GM19452 (cell line): ENCODE measurements at regions not wholly inside any gene's neighbourhood (a gene's known extent, or its start where the extent isn't known, plus 50 kb on each side); places are given as distances from the start of the nearest gene placed in this dataset.
"Not testable (repeated sequence)": the region's sequence is repeated elsewhere in the genome, so short reads cannot be mapped to it uniquely, and the experiment has no call there.

Source experiments
- ATAC-seq: cut with Tn5 transposase; IDR thresholded peaks from one replicate; pipeline ENCODE4 v1.9.1; 2021; ENCODE audit not compliant: unreplicated experiment

GRCh38 chr1:220420726-220421125, 107.2 kb upstream of the MARK1 start:
- ATAC-seq: no peak

- ATAC-seq: not testable (repeated sequence)
These were observed 115.6 kb upstream of the MARK1 start for GRCh38 chr1:220412382-220412781.

- no peak for ATAC-seq
These were observed 117.3 kb upstream of the MARK1 start for GRCh38 chr1:220410611-220411010.

- ATAC-seq: no peak
These were observed 118.0 kb upstream of the MARK1 start for GRCh38 chr1:220409771-220410595.

GRCh38 chr1:220407191-220407590, 120.7 kb upstream of the MARK1 start:
- ATAC-seq: no peak

- no peak for ATAC-seq
These were observed 126.0 kb upstream of the RAB3GAP2 start for GRCh38 chr1:220398238-220398637.

- ATAC-seq: no peak
These were observed 119.2 kb upstream of the RAB3GAP2 start for GRCh38 chr1:220391491-220391890.

- ATAC-seq: no peak
These were observed 117.4 kb upstream of the RAB3GAP2 start for GRCh38 chr1:220389634-220390033.

- ATAC-seq: no peak
These were observed 114.4 kb upstream of the RAB3GAP2 start for GRCh38 chr1:220386494-220387195.

- ATAC-seq: no peak
These were observed 112.9 kb upstream of the RAB3GAP2 start for GRCh38 chr1:220385158-220385557.

- ATAC-seq: no peak
These were observed 110.7 kb upstream of the RAB3GAP2 start for GRCh38 chr1:220382994-220383393.

GRCh38 chr1:220380885-220381284, 108.6 kb upstream of the RAB3GAP2 start:
- ATAC-seq: no peak

- no peak for ATAC-seq
These were observed 106.5 kb upstream of the RAB3GAP2 start for GRCh38 chr1:220378571-220379302.

GRCh38 chr1:220375715-220376114, 103.5 kb upstream of the RAB3GAP2 start:
- no peak for ATAC-seq

- ATAC-seq: no peak
These were observed 102.2 kb upstream of the RAB3GAP2 start for GRCh38 chr1:220374449-220374848.

- ATAC-seq: no peak
These were observed 100.2 kb upstream of the RAB3GAP2 start for GRCh38 chr1:220372451-220372850.

- no peak for ATAC-seq
These were observed 99.1 kb upstream of the RAB3GAP2 start for GRCh38 chr1:220371324-220371723.

- no peak for ATAC-seq
These were observed 97.9 kb upstream of the RAB3GAP2 start for GRCh38 chr1:220370041-220370700.

GRCh38 chr1:220369511-220369910, 97.3 kb upstream of the RAB3GAP2 start:
- no peak for ATAC-seq

GRCh38 chr1:220368352-220369265, 96.4 kb upstream of the RAB3GAP2 start:
- no peak for ATAC-seq
